ENCODE measurements at regions not wholly inside any gene's neighbourhood (a gene's known extent, or its start where the extent isn't known, plus 50 kb on each side); places are given as distances from the start of the nearest gene placed in this dataset.

DNA sequence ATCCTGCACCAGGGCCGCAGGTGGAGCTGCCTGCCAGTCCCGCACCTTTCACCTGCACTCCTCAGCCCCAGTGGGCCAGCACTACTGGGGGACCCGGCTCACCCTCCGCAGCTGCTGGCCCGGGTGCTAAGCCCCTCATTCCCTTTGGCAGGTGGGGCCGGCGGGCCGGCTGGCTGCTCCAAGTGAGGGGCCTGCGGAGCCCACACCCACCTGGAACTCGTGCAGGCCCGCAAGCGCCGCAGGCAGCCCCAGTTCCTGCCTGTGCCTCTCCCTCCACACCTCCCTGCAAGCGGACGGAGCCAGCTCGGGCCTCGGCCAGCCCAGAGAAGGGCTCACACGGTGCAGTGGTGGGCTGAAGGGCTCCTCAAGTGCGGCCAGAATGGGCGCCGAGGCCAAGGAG is 199.0 kb upstream of the HS3ST5 start:
- Histone ChIP-seq H4K20me1 (ENCODE audit: insufficient read depth, low read length) (no peaks in the 10 kb centered on the region), H3K27ac (ENCODE audit: low read depth in 1 of 2, low read length in 2 of 2) (no peak overlapping the region), H2AFZ (ENCODE audit: insufficient read depth, low read depth, low read length, poor library complexity, severe bottlenecking) (no peak overlapping the region), H3K79me2 (ENCODE audit: insufficient read depth, low read length) (no peaks in the 10 kb centered on the region), H3K4me2 (replicated peaks; ENCODE audit: extremely low read depth, low read length, poor library complexity, severe bottlenecking) (no peak overlapping the region), H3K36me3 (replicated peaks in 1 of 2; ENCODE audit: control insufficient read depth in 1 of 2, insufficient read depth in 2 of 2, low read length in 2 of 2) (no peaks in the 10 kb centered on the region), H3K4me3 (replicated peaks in 1 of 3; ENCODE audit: low read depth in 2 of 3, low read length in 3 of 3) (no peak overlapping the region), H3K9ac (ENCODE audit: insufficient read depth, low read length, poor library complexity, severe bottlenecking) (no peak overlapping the region), H3K4me1 (ENCODE audit: control insufficient read depth in 1 of 2, insufficient read depth in 2 of 2, low read length in 2 of 2) (no peaks in the 10 kb centered on the region), H3K9me3 (replicated peaks in 1 of 2; ENCODE audit: control insufficient read depth in 1 of 2, insufficient read depth in 1 of 2, low read length in 2 of 2) (peaks cover 11 to 13% of the 10 kb centered on the region in 2 donors), H3K27me3 (ENCODE audit: control insufficient read depth in 2 of 2, insufficient read depth in 2 of 2, low read length in 2 of 2) (no peaks in the 10 kb centered on the region)
- intact Hi-C loops (cut with micrococcal nuclease) = no loop called here
- Mint-ChIP-seq H3K9me3 (peaks cover 4 to 25% (median 14%) of the 10 kb centered on the region in 7 donors), H3K4me3 (no peak overlapping the region), H3K4me1 (no peaks in the 10 kb centered on the region), H3K36me3 (no peaks in the 10 kb centered on the region), H3K27ac (no peak overlapping the region), H3K27me3 (ENCODE audit: low read depth in 3 of 3) (peaks cover 0 to 3% (median 0%) of the 10 kb centered on the region in 3 donors)
- TF ChIP-seq, protein P1, sequence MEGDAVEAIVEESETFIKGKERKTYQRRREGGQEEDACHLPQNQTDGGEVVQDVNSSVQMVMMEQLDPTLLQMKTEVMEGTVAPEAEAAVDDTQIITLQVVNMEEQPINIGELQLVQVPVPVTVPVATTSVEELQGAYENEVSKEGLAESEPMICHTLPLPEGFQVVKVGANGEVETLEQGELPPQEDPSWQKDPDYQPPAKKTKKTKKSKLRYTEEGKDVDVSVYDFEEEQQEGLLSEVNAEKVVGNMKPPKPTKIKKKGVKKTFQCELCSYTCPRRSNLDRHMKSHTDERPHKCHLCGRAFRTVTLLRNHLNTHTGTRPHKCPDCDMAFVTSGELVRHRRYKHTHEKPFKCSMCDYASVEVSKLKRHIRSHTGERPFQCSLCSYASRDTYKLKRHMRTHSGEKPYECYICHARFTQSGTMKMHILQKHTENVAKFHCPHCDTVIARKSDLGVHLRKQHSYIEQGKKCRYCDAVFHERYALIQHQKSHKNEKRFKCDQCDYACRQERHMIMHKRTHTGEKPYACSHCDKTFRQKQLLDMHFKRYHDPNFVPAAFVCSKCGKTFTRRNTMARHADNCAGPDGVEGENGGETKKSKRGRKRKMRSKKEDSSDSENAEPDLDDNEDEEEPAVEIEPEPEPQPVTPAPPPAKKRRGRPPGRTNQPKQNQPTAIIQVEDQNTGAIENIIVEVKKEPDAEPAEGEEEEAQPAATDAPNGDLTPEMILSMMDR (IDR thresholded peaks at IDR 0.05) = no peak
- no peak for DNase-seq
- WGBS (ENCODE audit: insufficient coverage) = 87% methylated on average over 12 of the region's 21 CpGs

DNA sequence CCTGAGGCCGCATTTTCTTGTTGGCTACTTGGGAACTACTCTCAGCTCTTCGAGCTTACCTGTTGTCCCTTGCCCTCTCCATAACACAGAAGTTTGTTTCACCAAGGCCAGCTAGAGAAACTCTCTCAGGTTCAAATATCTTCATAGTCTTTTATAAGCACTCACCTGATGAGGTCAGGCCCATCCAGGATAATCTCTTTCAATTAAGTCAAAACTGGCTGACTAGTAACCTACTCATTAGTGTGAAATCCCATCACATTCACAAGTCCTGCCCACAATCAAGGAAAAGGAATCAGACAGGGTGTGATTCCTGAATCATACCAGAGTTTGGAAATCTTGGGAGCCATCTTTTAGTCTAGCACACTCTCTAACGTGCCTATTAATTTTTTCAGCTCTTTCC is 195.2 kb upstream of the HS3ST5 start:
- WGBS (ENCODE audit: insufficient coverage) = 91% methylated on average over 3 of the region's 3 CpGs
- Mint-ChIP-seq H3K27me3 (ENCODE audit: low read depth in 3 of 3) (no peaks in the 10 kb centered on the region), H3K4me3 (no peak overlapping the region), H3K36me3 (no peaks in the 10 kb centered on the region), H3K4me1 (no peaks in the 10 kb centered on the region), H3K27ac (no peak overlapping the region), H3K9me3 (peaks cover 2 to 28% (median 15%) of the 10 kb centered on the region in 7 donors)
- H3K4me2 ChIP-seq (replicated peaks; ENCODE audit: extremely low read depth, low read length, poor library complexity, severe bottlenecking) = no peak overlapping the region
- H3K79me2 ChIP-seq (ENCODE audit: insufficient read depth, low read length) = no peaks in the 10 kb centered on the region
- H3K4me3 ChIP-seq (replicated peaks in 1 of 3; ENCODE audit: low read depth in 2 of 3, low read length in 3 of 3) = no peak overlapping the region
- DNase-seq = no peak
- H3K27ac ChIP-seq (ENCODE audit: low read depth in 1 of 2, low read length in 2 of 2) = no peak overlapping the region
- intact Hi-C loops (cut with micrococcal nuclease) = no loop called here
- H3K27me3 ChIP-seq (ENCODE audit: control insufficient read depth in 2 of 2, insufficient read depth in 2 of 2, low read length in 2 of 2) = no peaks in the 10 kb centered on the region
- no peak overlapping the region for H3K9ac ChIP-seq (ENCODE audit: insufficient read depth, low read length, poor library complexity, severe bottlenecking)
- TF ChIP-seq, protein P1 (IDR thresholded peaks at IDR 0.05) = no peak
- no peaks in the 10 kb centered on the region for H3K4me1 ChIP-seq (ENCODE audit: control insufficient read depth in 1 of 2, insufficient read depth in 2 of 2, low read length in 2 of 2)
- no peaks in the 10 kb centered on the region for H3K36me3 ChIP-seq (replicated peaks in 1 of 2; ENCODE audit: control insufficient read depth in 1 of 2, insufficient read depth in 2 of 2, low read length in 2 of 2)
- H3K9me3 ChIP-seq (replicated peaks in 1 of 2; ENCODE audit: control insufficient read depth in 1 of 2, insufficient read depth in 1 of 2, low read length in 2 of 2) = peaks cover 17 to 27% of the 10 kb centered on the region in 2 donors
- no peaks in the 10 kb centered on the region for H4K20me1 ChIP-seq (ENCODE audit: insufficient read depth, low read length)
- H2AFZ ChIP-seq (ENCODE audit: insufficient read depth, low read depth, low read length, poor library complexity, severe bottlenecking) = no peak overlapping the region
